Natural killer cell treated with Interleukin-12 subunit alpha and Interleukin-12 subunit beta and Interleukin-15 and Interleukin-18, amount 100 ng/mL, for 72 hours (primary cell): ENCODE measurements at regions not wholly inside any gene's neighbourhood (a gene's known extent, or its start where the extent isn't known, plus 50 kb on each side); places are given as distances from the start of the nearest gene placed in this dataset.

Experiments
- ATAC-seq, 2 donors: fragments of 150-1000 bp; cut with Tn5 transposase in 1 of 2; sonication (Bioruptor Pico), chemical (Tn5 transposase) in 1 of 2; 2 replicates each; pipeline ENCODE4 v1.10.0; 2021
- DNase-seq: peaks from one replicate; pipeline ENCODE4 v3.0.0; 2022; ENCODE audit warnings: low spot score
- H3K27ac Mint-ChIP-seq, 2 donors: 1 replicate in 1 of 2; 2 replicates in 1 of 2; pipeline ENCODE4 v1.8.0; 2022; ENCODE audit warnings: mixed read lengths in 2 of 2, mild to moderate bottlenecking in 1 of 2, moderate library complexity in 1 of 2
- H3K27me3 Mint-ChIP-seq, 2 donors: 1 replicate in 1 of 2; 2 replicates in 1 of 2; pipeline ENCODE4 v1.8.0; 2022; ENCODE audit warnings: mixed read lengths in 2 of 2
- H3K36me3 Mint-ChIP-seq: one replicate; pipeline ENCODE4 v1.8.0; 2022; ENCODE audit warnings: mixed read lengths
- H3K4me1 Mint-ChIP-seq, 2 donors: 1 replicate in 1 of 2; 2 replicates in 1 of 2; pipeline ENCODE4 v1.8.0; 2022; ENCODE audit warnings: low read depth in 2 of 2, mixed read lengths in 2 of 2, mild to moderate bottlenecking in 1 of 2
- H3K4me3 Mint-ChIP-seq: one replicate; pipeline ENCODE4 v1.8.0; 2022; ENCODE audit warnings: mixed read lengths
- H3K9me3 Mint-ChIP-seq: 2 replicates; pipeline ENCODE4 v1.8.0; 2022; ENCODE audit warnings: mixed read lengths

DNA sequence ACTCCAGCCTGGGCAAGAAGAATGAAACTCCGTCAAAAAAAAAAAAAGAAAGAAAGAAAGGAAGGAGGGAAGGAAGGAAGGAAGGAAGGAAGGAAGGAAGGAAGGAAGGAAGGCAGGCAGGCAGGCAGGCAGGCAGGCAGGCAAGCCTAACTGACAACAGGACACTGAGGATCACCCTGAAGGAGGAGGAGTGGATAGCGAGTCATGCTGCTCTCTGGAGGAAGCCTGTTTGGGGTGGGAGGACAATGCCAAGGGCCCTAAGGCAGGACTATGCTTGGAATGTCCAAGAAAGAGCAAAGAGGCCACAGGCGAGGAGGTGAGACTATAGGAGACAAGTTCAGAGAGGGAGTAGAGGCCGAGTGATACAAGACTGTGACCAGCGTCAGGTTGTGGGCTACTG lies 107.0 kb upstream of the PARD3 start:
- Mint-ChIP-seq H3K36me3 (peaks cover 6% of the 10 kb centered on the region), H3K27me3 (peaks cover 0 to 5% of the 10 kb centered on the region in 2 donors), H3K9me3 (peaks cover 4% of the 10 kb centered on the region), H3K4me1 (no peaks in the 10 kb centered on the region), H3K4me3 (no peak overlapping the region), H3K27ac (no peak overlapping the region)
- peak; percentile 28 to 38 for ATAC-seq
- DNase-seq, result no peak

DNA sequence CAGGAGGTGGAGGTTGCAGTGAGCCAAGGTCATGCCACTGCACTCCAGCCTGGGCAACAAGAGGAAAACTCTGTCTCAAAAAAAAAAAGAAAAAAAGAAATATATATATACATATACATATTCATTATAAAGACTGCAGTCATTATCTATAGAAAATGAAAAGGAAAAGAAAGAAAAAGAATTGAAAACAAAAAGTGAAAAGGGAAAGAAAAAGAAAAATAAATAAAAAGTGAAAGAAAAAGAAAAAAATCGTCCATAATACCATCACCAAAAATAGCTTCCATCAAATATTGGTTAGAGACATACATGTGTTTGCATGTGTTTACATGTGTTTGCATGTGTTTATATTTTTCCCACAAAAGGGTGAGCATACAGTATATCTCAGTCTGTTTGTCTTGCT lies 105.5 kb upstream of the PARD3 start:
- ATAC-seq (no peak), DNase-seq (no peak)
- Mint-ChIP-seq H3K9me3 (peaks cover 4% of the 10 kb centered on the region), H3K36me3 (peaks cover 6% of the 10 kb centered on the region), H3K4me3 (no peak overlapping the region), H3K27me3 (peaks cover 0 to 5% of the 10 kb centered on the region in 2 donors), H3K4me1 (no peaks in the 10 kb centered on the region), H3K27ac (no peak overlapping the region)

GRCh38 chr10:34918776-34919315 lies 103.8 kb upstream of the PARD3 start:
- Mint-ChIP-seq H3K4me1 (no peaks in the 10 kb centered on the region), H3K4me3 (no peak overlapping the region), H3K27me3 (peaks cover 0 to 5% of the 10 kb centered on the region in 2 donors), H3K27ac (no peak overlapping the region), H3K9me3 (no peaks in the 10 kb centered on the region), H3K36me3 (no peaks in the 10 kb centered on the region)
- ATAC-seq (no peak), DNase-seq (no peak)

GRCh38 chr10:34918060-34918775 lies 103.1 kb upstream of the PARD3 start:
- DNase-seq (no peak), ATAC-seq (no peak)
- Mint-ChIP-seq H3K4me3 (no peak overlapping the region), H3K36me3 (no peaks in the 10 kb centered on the region), H3K4me1 (no peaks in the 10 kb centered on the region), H3K27me3 (peaks cover 0 to 5% of the 10 kb centered on the region in 2 donors), H3K9me3 (no peaks in the 10 kb centered on the region), H3K27ac (no peak overlapping the region)

DNA sequence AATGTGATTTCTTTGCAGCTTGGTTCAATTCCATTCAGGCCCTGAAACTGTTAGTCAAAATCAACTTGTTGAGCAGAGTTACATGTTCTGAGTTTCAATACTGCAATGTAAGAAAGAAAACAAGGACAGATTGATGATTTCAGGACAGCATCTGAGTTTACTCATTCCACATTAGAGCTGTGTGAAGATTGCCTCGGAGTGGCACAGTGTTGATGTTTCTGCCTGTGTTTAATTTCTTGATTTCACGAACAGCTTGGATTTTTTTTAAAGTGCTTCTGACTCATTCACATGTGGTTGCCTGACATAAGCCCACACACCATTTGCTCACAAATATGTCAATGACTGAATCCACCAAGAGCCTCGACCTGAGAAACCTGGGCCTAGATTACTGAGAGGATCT lies 101.2 kb upstream of the PARD3 start:
- Mint-ChIP-seq H3K4me1 (no peaks in the 10 kb centered on the region), H3K4me3 (no peak overlapping the region), H3K9me3 (no peaks in the 10 kb centered on the region), H3K27ac (no peak overlapping the region), H3K27me3 (peaks cover 0 to 5% of the 10 kb centered on the region in 2 donors), H3K36me3 (no peaks in the 10 kb centered on the region)
- ATAC-seq (no peak), DNase-seq (no peak)

- Mint-ChIP-seq H3K9me3 (no peaks in the 10 kb centered on the region), H3K36me3 (no peaks in the 10 kb centered on the region), H3K4me3 (no peak overlapping the region), H3K27me3 (no peaks in the 10 kb centered on the region), H3K27ac (no peak overlapping the region), H3K4me1 (no peaks in the 10 kb centered on the region)
- no peak for ATAC-seq
- DNase-seq, result no peak
Measured at GRCh38 chr10:34912771-34913170, 97.7 kb upstream of the PARD3 start.

- H3K36me3 Mint-ChIP-seq, result no peaks in the 10 kb centered on the region
- ATAC-seq (no peak), DNase-seq (no peak)
- H3K4me3 Mint-ChIP-seq, result no peak overlapping the region
- no peaks in the 10 kb centered on the region for H3K27me3 Mint-ChIP-seq
- no peaks in the 10 kb centered on the region for H3K4me1 Mint-ChIP-seq
- no peaks in the 10 kb centered on the region for H3K9me3 Mint-ChIP-seq
- no peak overlapping the region for H3K27ac Mint-ChIP-seq
Measured at GRCh38 chr10:34911661-34912205, 96.6 kb upstream of the PARD3 start.

- H3K9me3 Mint-ChIP-seq, result no peaks in the 10 kb centered on the region
- ATAC-seq (peak; percentile 11 to 48), DNase-seq (no peak)
- H3K4me1 Mint-ChIP-seq, result no peaks in the 10 kb centered on the region
- no peak overlapping the region for H3K4me3 Mint-ChIP-seq
- no peak overlapping the region for H3K27ac Mint-ChIP-seq
- H3K27me3 Mint-ChIP-seq, result peaks cover 0 to 2% of the 10 kb centered on the region in 2 donors
- H3K36me3 Mint-ChIP-seq, result no peaks in the 10 kb centered on the region
Measured at GRCh38 chr10:34908481-34908880, 93.4 kb upstream of the PARD3 start.

DNA sequence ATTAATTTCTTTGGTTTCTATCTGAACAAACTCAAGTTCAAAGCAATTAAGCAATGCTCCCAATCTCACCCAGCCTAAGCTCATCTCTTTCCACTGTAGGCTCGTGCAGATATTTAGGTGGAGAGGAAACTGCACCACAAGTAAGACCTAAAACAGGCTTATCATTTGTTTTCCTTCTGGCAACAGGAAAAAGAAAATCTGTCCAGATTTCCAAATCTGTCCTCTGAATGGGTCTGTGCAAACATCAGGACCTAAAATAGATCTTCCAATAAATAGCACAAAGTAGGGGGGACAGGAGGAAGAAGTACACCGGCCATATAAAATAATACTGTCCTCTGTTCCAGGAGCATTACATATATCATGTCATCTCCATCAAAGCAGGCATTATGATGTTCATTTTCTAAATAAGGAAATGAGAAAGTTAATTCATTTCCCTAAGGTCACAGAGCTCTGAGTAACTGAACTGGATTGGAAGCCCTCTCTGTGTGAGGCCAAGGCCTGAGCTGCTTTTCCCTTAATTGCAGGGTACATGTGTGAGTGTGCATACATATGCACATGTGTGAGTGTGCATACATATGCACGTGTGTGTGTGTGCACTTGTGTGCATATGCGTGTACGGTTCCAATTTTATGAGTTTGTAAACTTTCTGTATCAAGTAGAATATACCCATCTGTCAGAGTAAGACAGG lies 92.8 kb upstream of the PARD3 start:
- Mint-ChIP-seq H3K27me3 (peaks cover 0 to 2% of the 10 kb centered on the region in 2 donors), H3K9me3 (no peaks in the 10 kb centered on the region), H3K4me3 (no peak overlapping the region), H3K36me3 (no peaks in the 10 kb centered on the region), H3K27ac (no peak overlapping the region), H3K4me1 (no peaks in the 10 kb centered on the region)
- DNase-seq (no peak), ATAC-seq (peak; percentile 33 to 36)

DNA sequence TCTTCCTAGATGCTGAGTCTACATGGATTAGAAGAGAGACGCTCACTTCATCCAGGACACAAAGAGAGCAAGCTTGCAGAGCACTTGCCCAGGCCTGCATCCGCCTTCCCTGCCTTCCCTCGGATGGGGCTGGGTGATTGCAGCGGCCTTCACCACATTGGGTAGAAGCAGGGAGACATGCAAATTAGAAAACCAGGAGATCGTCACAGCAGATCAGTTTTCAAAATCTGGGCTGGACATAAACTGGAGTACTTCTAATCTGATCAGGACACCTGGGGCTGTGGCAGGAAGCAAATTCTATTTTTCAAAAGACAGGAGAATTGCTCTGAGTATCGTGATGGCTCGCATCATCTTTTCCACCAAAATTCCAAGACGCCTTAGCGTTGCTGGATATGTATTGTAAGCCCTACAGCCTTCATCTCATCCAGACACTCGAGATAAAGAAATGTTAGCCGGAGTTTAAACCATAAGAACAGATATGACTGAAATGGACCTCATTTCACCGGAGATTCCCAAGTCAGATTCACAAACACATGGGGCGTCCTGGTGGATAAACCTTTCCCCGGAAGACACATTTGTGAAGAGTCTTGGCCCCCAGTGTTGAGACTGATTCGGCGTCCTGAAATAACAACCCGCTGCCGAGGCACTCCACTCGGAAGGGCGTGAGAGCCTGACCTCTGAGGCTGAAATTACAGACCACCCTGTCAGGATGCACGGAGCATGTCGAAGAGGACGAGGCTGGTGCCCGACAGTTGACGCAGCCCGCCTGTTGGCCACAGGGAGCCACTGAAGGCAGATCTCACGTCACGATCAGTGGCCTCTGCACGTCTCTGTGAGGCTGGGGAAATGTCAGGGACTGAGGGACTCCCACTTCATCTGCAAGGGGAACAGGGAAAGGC lies 91.2 kb upstream of the PARD3 start:
- Mint-ChIP-seq H3K4me1 (no peaks in the 10 kb centered on the region), H3K27me3 (peaks cover 0 to 2% of the 10 kb centered on the region in 2 donors), H3K9me3 (no peaks in the 10 kb centered on the region), H3K4me3 (no peak overlapping the region), H3K27ac (no peak overlapping the region), H3K36me3 (no peaks in the 10 kb centered on the region)
- DNase-seq, result no peak
- ATAC-seq, result no peak

DNA sequence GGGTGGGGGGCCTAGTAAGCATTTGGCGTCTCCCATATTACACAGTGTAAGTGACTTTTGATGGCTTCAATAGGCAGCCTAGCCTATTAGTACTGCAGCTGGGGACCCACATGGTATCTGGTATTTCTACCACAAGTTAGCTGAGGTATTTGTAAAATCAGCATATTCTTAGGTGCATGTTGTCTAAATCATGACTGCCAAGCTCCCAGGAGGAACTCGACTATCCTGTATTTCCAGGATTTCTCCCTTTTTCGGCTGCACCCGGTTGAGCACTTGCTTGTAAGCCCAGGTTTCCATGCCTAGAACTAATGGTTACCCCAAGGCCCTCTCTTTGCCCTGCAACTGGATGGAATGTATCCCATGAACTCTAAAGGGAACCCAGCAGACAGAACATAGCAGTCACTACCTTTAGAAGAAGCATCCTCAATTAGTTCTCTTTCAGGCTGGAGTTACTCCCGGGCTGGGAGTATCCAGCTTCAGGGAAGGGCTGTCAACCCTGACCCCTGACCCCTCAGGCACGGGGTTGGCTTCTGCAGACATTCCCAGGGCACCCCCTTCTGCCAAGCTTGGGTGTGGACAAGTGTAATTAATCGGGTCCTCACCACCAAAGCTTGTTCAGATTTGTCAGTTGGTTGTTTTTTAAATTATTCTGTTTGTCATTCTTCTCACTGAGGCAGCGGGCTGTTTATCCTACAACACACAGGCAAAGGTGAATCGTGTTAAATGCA lies 90.3 kb upstream of the PARD3 start:
- Mint-ChIP-seq H3K4me1 (no peaks in the 10 kb centered on the region), H3K4me3 (no peak overlapping the region), H3K27ac (no peak overlapping the region), H3K36me3 (no peaks in the 10 kb centered on the region), H3K27me3 (peaks cover 0 to 2% of the 10 kb centered on the region in 2 donors), H3K9me3 (no peaks in the 10 kb centered on the region)
- ATAC-seq, result no peak
- no peak for DNase-seq

- no peak overlapping the region for H3K4me3 Mint-ChIP-seq
- H3K36me3 Mint-ChIP-seq, result no peaks in the 10 kb centered on the region
- H3K27ac Mint-ChIP-seq, result no peak overlapping the region
- H3K9me3 Mint-ChIP-seq, result no peaks in the 10 kb centered on the region
- no peaks in the 10 kb centered on the region for H3K4me1 Mint-ChIP-seq
- H3K27me3 Mint-ChIP-seq, result peaks cover 0 to 4% of the 10 kb centered on the region in 2 donors
- ATAC-seq, result no peak
- DNase-seq, result no peak
Measured at GRCh38 chr10:34904191-34904590, 89.1 kb upstream of the PARD3 start.

DNA sequence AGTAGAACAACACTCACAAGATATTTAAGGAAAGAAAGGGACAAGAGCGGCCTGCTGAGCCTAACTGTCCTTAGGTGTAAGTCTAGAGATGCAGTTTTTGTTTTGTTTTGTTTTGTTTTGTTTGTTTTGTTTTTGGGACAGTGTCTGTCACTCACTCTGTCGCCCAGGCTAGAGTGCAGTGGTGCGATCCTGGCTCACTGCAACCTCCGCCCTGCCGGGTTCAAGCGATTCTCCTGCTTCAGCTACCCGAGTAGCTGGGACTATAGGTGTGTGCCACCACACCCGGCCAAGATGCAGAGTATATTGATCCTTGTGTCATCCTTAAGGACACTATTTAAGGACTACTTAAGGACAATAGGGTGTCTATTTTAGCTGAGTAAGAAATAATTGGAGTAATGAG lies 84.1 kb upstream of the PARD3 start:
- Mint-ChIP-seq H3K9me3 (no peaks in the 10 kb centered on the region), H3K4me1 (no peaks in the 10 kb centered on the region), H3K27me3 (peaks cover 6 to 7% of the 10 kb centered on the region in 2 donors), H3K27ac (no peak overlapping the region), H3K4me3 (no peak overlapping the region), H3K36me3 (no peaks in the 10 kb centered on the region)
- ATAC-seq, result no peak
- no peak for DNase-seq
